NCI-H1930 (cell line): ENCODE measurements at regions not wholly inside any gene's neighbourhood (a gene's known extent, or its start where the extent isn't known, plus 50 kb on each side); places are given as distances from the start of the nearest gene placed in this dataset.

Experiments used
- DNase-seq, 2 experiments: peaks; one replicate each; lab custom pipeline; 2025; lab: John Stamatoyannopoulos, UW

DNA sequence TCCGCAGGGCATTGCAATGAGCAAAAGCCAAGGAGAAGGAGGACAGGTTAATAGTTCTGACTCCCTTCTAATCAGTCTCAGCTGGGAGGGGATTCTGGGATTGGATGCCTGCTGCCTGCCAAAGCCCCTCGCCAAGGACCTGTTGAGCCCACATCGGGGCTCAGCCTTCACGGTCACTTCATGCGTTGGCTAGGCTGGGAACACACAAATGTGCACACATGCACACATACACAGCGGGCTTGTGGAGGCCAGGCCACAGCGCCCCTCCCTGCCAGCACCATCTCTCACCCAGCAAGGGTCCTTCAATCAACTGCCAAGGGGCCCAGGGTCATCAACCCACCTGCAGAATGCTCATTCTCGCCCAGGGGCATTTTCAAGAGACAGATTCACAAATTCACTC lies 113.9 kb downstream of the C5orf15 start:
- DNase-seq: no peak

DNA sequence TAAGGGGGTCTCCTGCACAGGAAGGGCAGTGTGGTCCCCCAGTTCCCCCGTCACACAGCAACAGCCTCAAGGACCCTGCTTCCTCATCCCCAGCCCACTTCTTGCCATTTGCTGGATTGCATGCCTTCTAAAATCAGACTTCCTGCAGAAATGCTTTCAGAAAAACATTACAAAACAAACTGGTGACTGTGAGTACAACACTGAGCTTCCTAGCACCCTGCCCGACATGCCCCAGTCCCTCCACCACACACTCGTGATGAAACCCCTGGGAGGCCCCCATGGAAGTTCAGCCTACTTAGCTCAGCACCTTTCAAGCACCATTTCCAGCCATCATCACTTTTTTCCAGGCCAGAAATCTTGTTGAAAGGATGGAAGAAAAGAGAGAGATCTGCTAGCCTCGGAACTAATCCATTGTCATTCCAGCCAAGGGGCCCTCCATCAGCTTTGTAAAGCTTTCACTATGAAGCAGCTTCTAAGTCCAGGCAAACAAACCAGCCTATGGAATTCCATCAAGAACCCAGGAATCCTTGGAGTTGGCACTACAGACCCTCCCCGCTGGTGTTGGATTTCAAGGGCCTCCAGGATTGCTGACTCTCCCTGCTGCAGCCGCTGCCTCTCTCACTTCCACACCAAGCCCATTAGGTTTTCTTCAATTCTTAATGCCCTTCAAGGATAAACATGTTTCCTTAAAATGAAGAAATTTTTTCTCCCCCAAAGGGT lies 114.6 kb downstream of the C5orf15 start:
- DNase-seq: no peak

DNA sequence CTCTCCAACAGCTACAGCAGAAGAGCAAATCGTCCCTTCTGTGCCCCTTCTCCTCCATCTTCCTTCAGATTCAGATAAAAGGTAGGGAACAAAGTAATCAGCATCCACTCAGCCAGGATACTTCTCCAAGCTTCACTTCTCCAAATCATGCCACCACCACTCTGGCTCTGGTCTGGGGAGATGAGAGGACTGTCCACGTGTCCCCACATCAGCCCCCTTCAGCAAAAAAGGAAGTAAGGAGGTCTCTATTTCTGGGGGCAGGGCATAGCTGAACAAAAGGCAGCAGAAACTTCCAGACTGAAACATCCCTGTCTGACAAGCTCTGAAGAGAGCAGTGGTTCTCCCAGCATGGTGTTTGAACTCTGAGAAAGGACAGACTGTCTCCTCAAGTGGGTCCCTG lies 116.9 kb downstream of the C5orf15 start:
- DNase-seq: no peak

DNA sequence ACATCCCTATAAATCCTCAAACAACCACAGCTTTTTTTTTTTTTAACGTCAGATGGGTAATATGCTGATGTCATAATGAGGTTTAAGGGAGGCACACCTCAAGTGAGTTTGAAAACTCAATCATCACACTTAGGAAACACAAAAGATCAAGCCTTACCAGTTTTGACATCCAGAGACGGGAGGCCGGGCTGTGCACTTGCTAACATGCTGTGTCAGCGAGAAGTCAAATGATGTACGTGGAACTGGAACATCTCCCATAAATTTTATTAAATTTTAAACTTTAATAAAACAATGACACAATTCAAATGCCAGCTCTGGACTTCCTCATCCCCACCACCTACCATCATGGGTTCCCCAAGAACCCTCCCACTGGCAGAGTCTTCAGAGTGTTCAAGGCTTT lies 117.6 kb downstream of the C5orf15 start:
- DNase-seq: no peak

DNA sequence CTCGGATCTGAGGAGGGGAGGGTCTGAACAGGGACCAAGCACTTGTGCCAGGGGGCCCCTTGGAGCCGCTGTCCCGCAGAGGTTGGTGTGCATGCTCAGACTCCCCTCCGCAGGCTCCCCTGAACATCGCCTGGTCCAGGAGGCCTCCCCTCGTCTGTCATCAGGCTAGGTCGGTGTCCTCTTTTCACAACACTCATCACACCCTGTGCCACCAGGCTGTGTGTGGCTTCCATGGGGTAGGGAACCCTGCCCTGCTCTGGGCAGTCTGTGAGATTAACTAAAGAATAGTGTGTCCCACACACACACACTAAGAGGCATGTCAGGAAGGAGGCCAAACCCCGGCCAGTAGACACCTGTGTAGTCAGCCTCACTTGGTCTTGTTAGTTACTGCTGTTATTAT lies 119.3 kb downstream of the C5orf15 start:
- no peak for DNase-seq

DNA sequence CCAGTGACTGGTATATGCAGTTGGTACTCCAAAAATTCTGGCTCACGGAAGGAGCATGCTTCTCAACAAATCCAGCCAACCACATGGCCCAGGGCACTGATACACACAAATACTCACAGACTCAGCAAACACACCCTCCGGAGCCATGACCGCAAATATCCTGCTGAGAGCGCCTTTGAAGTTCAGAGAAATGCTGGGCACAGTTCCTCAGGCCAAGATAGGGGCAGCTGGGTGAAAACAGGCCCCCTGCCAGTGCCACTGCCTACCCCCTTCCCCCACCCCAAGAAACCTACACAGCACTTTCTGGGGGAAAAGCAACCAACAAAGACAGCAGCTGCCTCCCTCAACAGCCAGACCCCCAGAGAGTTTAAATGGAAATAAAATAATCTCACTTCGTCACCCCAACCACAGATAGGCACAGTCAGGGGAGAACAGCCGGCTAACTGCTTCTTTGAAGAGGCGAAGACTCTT lies 120.0 kb downstream of the C5orf15 start:
- DNase-seq: no peak

DNA sequence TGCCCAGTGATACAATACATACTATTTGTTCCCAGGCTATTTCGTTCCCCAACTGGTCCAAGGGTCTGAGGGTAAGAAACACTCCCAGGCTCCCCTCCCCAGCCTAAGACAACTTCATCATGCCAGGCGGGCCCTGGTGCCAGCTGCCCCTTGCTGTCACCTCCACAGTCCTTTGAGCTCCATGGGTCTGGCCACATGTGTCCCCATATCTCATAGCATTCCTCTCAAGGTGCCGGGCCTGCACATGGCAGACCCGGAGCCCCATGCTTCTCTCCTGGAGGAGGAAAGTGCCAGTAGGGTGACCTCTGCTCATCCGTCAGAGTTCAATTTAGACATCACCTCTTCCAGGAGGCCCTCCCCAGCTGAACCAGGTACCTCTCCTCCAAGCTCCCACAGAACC lies 120.5 kb downstream of the C5orf15 start:
- no peak for DNase-seq

DNA sequence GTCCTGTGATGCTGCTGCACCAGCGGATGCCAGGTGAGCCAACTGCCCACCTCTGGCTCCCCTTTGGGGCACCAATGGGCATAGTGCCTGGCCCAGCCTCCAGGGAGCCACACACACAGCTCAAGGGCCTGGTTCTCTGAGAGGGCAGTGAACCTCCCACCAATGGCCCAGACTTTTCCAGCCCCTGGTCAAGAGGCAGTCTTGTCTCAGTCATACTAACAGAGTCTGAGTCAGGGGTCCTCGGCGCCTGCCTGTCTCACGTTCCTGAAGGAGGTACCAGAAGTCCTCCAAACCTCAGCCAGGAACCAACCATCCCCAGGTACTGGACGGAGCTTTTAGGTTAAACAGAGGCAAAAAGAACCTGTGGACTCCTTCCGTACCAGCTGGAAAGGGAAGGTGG lies 121.1 kb downstream of the C5orf15 start:
- DNase-seq: no peak

DNA sequence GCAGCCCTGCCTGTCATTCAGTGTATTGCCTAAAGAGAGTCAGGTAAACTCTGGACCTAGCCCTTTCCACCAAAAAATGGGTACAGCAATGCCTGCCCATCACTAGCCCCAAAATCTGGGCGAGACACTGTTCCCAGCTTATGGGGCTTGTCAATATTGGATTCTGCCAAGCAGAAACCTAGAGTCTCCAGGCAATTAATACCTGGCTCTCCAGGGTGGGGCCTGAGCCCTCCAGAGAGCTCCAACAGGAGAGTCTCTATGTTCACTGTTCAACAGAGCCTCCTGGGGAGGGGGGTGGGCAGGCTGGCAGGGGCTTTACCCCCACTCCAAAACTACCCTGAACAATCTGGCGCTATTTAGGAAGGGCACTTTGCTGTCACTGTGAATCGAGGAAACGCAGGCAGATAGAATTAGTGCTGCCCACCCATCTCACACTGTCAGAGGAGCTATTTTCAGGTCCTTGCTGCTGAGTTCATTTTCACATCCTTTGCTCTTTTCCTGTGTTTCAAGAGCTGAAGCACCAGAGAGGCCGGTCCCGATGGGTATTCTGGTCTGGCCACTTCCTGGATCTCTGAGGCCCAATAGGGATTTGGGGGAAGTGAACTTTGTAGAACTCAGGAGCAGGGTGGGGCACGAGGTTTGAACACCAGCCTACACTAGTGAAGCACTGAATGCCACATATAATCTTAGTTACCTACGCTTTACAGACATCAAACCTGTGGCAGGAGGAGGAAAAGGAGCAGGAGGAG lies 121.8 kb downstream of the C5orf15 start:
- no peak for DNase-seq

DNA sequence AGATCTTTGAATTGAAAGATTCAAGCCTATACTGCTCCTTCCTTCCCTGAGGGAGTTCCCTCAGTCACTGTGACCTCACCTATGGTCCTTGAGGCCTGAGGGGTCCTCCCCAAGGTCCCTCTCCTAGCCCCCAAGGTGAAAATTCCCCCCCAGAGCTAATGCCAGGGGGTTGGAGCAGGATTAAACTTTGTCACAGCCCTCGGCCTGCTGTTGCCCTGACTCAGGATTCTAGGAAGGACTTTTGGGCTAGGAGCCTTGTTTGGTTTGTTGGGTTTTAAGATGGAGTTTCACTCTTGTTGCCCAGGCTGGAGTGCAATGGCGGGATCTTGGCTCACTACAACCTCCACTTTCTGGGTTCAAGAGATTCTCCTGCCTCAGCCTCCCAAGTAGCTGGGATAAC lies 123.2 kb downstream of the C5orf15 start:
- no peak for DNase-seq

DNA sequence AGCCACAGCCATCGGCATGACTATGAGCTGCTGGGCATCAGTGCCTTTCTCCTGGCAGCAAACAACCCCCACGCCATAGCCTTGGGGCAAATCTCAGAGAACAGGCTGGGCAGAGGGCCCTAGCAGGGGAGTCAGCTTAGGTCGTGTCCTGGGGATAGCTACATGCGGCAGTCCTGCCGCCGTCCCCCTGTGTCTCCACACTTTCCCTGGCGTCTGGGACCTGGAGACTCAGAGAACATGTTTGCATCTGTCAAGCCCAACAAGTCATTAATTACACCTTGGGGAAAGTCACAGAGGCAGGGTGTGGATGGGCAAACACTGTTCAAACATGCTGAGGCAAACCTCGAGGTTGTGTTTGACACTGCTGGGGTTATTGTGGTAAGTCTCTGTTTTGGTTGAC lies 123.6 kb downstream of the C5orf15 start:
- no peak for DNase-seq

DNA sequence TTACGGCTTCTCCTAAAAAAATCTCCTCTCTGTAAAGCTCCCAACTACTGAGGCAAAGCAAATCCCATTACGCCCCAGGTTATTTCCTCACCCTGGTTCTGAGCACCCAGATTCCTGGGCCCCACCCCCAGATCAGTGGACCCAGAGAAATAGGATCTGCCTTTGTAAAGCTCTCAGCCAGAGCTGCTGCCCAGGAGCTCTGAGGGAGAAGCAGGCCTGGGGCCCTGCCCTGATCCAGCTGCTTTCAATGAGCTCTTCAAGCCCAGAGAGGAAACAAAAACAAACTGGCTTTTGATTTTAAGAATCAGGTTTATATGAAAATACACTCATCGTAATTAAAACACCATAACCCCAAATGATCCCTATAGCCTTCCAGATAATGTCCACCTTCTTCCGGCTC lies 124.5 kb downstream of the C5orf15 start:
- no peak for DNase-seq

DNA sequence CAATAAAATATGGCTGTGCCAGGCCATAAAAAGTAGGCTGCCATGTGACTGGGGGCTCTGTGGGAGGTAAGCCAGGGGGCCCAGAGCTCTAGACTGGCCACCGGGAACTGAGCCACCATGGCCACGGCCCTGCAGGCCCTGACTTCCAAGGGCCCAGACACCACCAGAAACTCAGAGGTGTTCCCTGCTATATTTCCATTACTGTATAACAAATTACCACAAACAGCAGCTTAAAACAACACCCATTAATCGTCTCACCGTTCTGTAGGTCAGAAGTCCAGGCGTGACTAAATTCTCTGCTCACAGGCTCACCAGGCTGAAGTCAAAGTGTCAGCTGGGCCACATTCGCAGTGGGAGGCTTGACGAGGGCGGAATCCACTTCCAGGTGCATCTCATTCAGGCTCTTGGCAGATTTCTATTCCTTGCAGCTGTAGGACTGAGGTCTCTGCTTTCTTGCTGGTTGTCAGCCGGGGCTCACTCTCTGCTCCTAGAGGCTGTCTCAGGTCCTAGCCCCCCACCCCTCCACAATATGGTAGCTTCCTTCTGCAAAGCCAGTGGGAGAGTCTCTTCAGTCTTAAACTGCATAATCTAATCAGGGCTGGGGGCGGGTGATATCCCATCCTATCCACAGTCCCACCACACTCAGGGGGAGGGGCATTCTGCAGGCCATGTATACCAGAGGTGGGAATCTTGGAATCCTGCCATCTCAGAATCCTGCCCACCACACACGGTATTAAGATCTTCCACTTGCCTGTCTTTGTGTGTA lies 125.4 kb downstream of the C5orf15 start:
- no peak for DNase-seq

DNA sequence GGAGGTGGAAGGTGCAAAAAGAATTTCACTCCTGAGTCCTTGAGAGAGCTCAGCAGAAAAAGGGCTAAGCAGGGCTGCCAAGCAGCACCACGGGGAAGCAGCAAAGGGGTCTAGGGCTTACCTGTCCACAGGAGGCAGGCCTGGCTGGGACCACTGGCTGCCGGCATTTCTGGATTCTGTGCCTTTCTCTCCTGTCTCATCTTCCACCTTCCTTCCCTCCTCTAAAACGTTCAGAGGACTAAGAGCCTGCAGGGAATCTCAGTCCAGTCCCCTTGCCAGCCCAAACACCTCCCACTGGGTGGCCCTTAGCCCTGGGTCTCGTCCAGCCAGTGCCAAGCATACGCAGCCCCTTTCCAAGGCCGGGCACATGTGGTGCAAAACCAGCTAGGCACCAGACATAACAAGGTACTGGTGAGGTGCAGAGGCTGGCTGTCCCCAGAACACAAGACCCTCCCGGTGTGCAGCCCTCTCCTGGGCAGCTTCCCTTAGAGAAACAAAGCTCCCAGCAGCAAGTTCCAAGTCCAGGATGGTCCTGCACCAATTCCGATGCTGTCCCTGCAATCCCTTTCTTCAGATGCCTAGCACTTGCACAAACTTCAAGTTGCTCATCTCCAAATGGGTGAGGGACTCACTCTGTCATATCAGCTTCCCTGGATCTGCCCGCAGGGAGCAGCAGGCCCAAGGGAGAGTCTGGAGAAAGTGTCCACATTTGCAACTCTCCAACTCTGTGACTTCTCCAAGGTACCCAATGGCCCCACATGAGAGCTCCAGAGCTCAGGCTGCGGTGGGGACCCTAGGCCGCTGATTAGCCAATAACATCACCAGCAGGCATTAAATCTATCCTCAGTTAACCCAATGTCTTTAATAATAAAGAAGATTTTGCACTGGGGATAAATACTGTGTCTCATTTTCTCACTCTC lies 126.3 kb downstream of the C5orf15 start:
- no peak for DNase-seq

DNA sequence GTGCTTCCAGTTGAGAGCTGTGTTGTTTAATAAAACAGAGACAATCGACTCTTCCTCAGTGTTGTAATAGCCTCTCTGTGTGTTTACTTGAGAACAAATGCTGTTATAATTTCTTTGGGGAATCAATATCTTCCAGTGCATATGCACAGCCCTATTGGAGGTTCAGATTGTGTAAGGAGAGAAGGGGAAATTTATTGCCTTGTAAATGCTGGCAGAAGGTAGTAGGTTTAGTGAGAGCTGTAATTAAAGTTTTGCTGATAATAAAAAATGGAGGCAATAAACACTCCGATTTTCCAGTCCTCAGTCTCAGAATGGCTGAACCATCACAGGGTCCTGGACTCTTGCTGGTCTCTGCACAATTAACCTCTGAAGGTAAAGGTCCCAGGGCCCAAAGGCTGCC lies 128.3 kb downstream of the C5orf15 start:
- no peak for DNase-seq

DNA sequence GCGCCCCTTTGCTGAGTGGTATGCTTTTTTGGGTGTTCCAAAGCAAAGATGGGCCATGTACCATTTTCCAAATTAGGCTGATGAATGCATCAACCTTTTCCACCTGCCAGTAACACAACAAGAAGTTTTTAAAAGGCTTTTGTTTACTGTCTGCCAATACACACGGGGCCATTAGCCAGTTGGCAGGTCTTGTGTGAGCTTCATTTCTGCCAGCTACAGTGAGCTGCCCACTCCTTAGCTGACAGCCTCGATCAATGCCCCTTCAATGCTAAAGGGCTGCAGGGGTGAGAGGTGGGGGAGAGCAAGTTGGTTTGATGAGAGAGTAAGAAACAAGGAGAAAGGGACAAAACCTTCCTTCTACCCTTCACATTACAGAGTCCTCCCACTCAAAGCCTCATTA lies 128.7 kb downstream of the C5orf15 start:
- no peak for DNase-seq

DNA sequence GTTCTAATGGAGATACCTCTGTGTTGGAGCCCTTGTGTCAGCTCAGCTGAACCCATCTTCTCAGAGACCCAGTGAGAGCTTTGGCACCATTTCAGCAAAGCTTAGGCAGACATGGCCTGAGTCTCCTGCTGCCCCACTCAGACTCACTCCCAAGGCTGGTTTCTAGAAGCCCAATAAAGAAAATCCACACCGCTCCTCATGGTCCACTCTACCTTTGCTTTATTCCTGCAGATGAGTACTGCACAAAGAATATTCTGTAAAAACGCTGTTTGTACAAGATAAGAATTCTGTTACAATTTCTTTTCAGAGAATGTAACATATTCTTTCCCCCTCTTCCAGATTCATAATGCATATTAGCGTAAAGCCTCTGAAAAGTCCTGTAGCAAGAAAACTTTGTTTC lies 129.3 kb downstream of the C5orf15 start:
- no peak for DNase-seq

DNA sequence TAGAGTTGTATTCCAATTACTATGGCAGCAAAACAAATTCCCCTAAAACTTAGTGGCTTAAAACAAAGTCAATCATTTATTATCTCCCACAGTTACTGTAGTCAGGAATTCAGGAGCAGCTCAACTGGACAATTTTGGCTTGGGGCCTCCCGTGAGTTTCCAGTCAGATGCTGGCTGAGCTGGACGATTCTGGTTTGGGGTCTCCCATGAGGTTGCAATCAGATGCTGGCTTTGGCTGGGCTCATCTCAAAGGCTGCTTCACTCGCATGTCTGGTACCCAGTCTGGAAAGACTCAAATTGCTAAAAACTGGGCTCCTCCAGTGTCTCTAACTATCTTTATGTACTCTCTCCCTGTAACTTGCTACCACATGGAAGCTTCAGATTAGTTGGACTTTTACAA lies 130.1 kb downstream of the C5orf15 start:
- DNase-seq: no peak

DNA sequence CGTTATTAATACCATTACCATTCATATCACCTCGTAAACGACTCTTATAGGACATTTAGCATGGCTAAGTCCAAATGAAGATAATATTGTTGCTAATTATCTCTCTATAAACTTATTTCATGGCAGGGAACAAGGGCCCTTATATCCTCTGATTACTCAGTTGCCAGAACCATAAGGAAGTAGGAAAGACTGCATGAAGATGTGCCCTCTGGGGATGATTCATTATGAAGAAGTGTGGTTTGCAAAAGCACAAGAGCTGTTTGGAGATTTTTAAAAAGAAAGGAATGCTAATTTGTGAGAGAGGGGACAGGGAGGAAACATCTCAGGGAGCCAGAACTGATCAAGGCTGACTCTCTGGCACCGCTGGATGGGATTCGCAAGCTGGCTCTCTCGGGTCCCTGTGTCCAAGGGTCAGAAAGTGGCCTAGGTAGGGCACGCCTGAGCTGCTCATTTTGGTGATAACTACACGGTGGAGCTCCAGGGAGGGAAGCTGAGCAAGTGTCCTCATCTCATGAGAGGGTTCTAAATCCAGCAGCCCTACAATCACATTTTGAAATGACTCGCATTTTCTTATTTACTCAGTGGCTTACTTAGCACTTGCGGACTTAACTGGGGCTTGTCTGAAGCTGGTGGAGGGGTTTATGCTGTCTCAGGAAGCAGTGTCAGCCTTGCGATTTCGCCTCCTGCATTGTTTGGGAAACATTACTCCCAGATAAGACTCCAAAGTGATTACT lies 136.8 kb downstream of the C5orf15 start:
- no peak for DNase-seq

DNA sequence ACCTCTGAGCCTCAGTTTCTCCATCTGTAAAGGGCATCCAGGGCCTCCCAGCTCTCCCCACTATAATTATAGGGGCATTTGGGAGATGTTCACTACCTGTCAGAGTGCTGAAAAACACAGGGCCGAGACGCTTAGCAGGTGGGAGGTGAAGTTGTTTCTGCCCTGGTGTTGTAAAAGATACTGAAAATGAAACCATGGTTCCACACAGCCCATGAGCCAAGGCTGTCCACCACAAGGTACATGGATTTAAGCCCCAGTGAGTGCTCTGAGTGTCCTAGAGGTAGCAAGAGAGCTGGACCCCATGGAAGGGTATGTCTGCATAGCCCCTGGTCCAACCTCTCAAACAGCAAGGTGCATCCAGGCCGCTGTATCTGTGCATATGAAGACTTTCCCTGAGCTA lies 137.5 kb downstream of the C5orf15 start:
- no peak for DNase-seq

DNA sequence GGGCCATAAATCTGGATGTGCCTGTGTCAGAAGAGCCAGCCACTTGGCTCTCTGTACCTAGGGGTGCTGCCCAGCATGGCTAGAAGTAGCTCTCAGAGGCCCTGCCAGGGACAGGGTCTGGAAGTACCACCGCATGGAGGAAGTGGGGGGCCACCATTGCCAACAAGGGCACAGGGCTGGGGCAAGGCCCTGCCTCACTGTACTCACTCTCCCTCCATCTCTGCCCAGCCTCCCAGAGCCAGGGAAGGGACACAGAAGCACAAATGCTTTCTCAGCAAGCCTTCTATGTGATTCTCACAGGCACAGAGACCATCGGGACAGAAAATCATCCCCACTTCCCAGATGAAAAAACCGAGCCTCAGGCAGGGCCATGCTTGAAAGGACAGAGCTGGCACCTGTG lies 138.1 kb downstream of the C5orf15 start:
- DNase-seq: no peak
